ENCODE measurements at regions not wholly inside any gene's neighbourhood (a gene's known extent, or its start where the extent isn't known, plus 50 kb on each side); places are given as distances from the start of the nearest gene placed in this dataset.

GRCh38 chr13:68888832-68889231 lies 1218.8 kb upstream of the ATXN8OS start:
- TF ChIP-seq EZH2 (IDR thresholded peaks at IDR 0.05) (no peak), POLR2AphosphoS5 (IDR thresholded peaks at IDR 0.05; ENCODE audit: borderline replicate concordance, low read depth, low read length) (no peak)

Data from SK-N-MC (cell line).